H9 (cell line): ENCODE measurements at regions not wholly inside any gene's neighbourhood (a gene's known extent, or its start where the extent isn't known, plus 50 kb on each side); places are given as distances from the start of the nearest gene placed in this dataset.

Experiments used
- DNase-seq: peaks from one replicate; pipeline ENCODE4 v3.0.0-alpha.2; 2017
- H2AFZ ChIP-seq: one replicate; pipeline ENCODE4 v1.6.1; 2013; ENCODE audit warnings: mild to moderate bottlenecking, low read length, control low read depth, moderate library complexity
- H2AK5ac ChIP-seq: 2 replicates; pipeline ENCODE4 v1.6.1; 2013; ENCODE audit warnings: low read length, control low read depth, mixed read lengths; ENCODE audit not compliant: insufficient read length
- H2BK120ac ChIP-seq: one replicate; pipeline ENCODE4 v1.6.1; 2013; ENCODE audit warnings: low read depth, mild to moderate bottlenecking, low read length, control low read depth, inconsistent platforms; ENCODE audit not compliant: poor library complexity, severe bottlenecking
- H2BK12ac ChIP-seq: 2 replicates; pipeline ENCODE4 v1.6.1; 2013; ENCODE audit warnings: low read length, control low read depth, mixed read lengths, low read depth; ENCODE audit not compliant: insufficient read length
- H2BK15ac ChIP-seq: 2 replicates; pipeline ENCODE4 v1.6.1; 2013; ENCODE audit warnings: low read depth, low read length, control low read depth
- H2BK20ac ChIP-seq: one replicate; pipeline ENCODE4 v1.6.1; 2013; ENCODE audit warnings: low read depth, mild to moderate bottlenecking, low read length, control low read depth, inconsistent platforms; ENCODE audit not compliant: poor library complexity, severe bottlenecking
- H2BK5ac ChIP-seq: 2 replicates; pipeline ENCODE4 v1.6.1; 2013; ENCODE audit warnings: low read length, control low read depth, mixed read lengths; ENCODE audit not compliant: insufficient read length
- H3K14ac ChIP-seq: 2 replicates; pipeline ENCODE4 v1.6.1; 2013; ENCODE audit warnings: low read length, control low read depth; ENCODE audit not compliant: insufficient read depth
- H3K18ac ChIP-seq: 2 replicates; pipeline ENCODE4 v1.6.1; 2013; ENCODE audit warnings: low read depth, mild to moderate bottlenecking, mixed read lengths, low read length, control low read depth; ENCODE audit not compliant: insufficient read length
- H3K23ac ChIP-seq: 2 replicates; pipeline ENCODE4 v1.6.1; 2013; ENCODE audit warnings: low read length, control low read depth, mixed read lengths, low read depth; ENCODE audit not compliant: insufficient read length
- H3K23me2 ChIP-seq: 2 replicates; pipeline ENCODE4 v1.6.1; 2013; ENCODE audit warnings: low read depth, mild to moderate bottlenecking, mixed read lengths, low read length, control low read depth; ENCODE audit not compliant: insufficient read length, poor library complexity, severe bottlenecking
- H3K27ac ChIP-seq: 2 replicates; pipeline ENCODE4 v1.5.1; 2013; ENCODE audit warnings: low read length, control low read depth, mixed read lengths, low read depth; ENCODE audit not compliant: insufficient read length
- H3K27me3 ChIP-seq: 2 replicates; pipeline ENCODE4 v1.6.1; 2013; ENCODE audit warnings: low read length, control low read depth, inconsistent platforms; ENCODE audit not compliant: insufficient read depth
- H3K4ac ChIP-seq: 2 replicates; pipeline ENCODE4 v1.6.1; 2013; ENCODE audit warnings: low read depth, mild to moderate bottlenecking, control low read depth, inconsistent platforms, low read length, moderate library complexity
- H3K4me1 ChIP-seq: 2 replicates; pipeline ENCODE4 v1.6.1; 2013; ENCODE audit warnings: low read length, control low read depth, inconsistent platforms; ENCODE audit not compliant: insufficient read depth
- H3K4me2 ChIP-seq: 2 replicates; pipeline ENCODE4 v1.6.1; 2013; ENCODE audit warnings: low read length, control low read depth, mixed read lengths; ENCODE audit not compliant: insufficient read length, insufficient read depth
- H3K56ac ChIP-seq: 2 replicates; pipeline ENCODE4 v1.6.1; 2013; ENCODE audit warnings: low read depth, mild to moderate bottlenecking, mixed read lengths, low read length, control low read depth; ENCODE audit not compliant: insufficient read length
- H3K79me1 ChIP-seq: 2 replicates; pipeline ENCODE4 v1.6.1; 2013; ENCODE audit warnings: low read depth, mild to moderate bottlenecking, moderate library complexity, low read length, control low read depth, inconsistent platforms; ENCODE audit not compliant: insufficient read depth, poor library complexity, severe bottlenecking
- H3K79me2 ChIP-seq: 2 replicates; pipeline ENCODE4 v1.6.1; 2013; ENCODE audit warnings: low read length, control low read depth, inconsistent platforms; ENCODE audit not compliant: insufficient read depth
- H3K9ac ChIP-seq: 2 replicates; pipeline ENCODE4 v1.6.1; 2013; ENCODE audit warnings: low read length, control low read depth, mixed read lengths; ENCODE audit not compliant: insufficient read length; ENCODE audit errors: extremely low read depth
- H3K9me3 ChIP-seq: one replicate; pipeline ENCODE4 v1.6.1; 2013; ENCODE audit warnings: low read depth, low read length, inconsistent platforms; ENCODE audit not compliant: control insufficient read depth
- H3T11ph ChIP-seq: one replicate; pipeline ENCODE4 v1.6.1; 2013; ENCODE audit warnings: mild to moderate bottlenecking, low read length, control low read depth, inconsistent platforms
- H4K20me1 ChIP-seq: one replicate; pipeline ENCODE4 v1.6.1; 2013; ENCODE audit not compliant: control insufficient read depth, insufficient read length, insufficient read depth
- H4K5ac ChIP-seq: 2 replicates; pipeline ENCODE4 v1.6.1; 2013; ENCODE audit warnings: low read depth, mild to moderate bottlenecking, mixed read lengths, low read length, control low read depth; ENCODE audit not compliant: insufficient read length
- H4K8ac ChIP-seq: replicated peaks from 2 replicates; pipeline ENCODE4 v1.6.1; 2013; ENCODE audit warnings: low read length, control low read depth, mixed read lengths, low read depth; ENCODE audit not compliant: insufficient read length
- H4K91ac ChIP-seq: 2 replicates; pipeline ENCODE4 v1.6.1; 2013; ENCODE audit warnings: low read depth, mild to moderate bottlenecking, moderate library complexity, mixed read lengths, low read length, control low read depth; ENCODE audit not compliant: insufficient read length
- H3K27ac Mint-ChIP-seq, 3 experiments: 2 replicates in 2 of 3; 3 replicates in 1 of 3; pipeline ENCODE4 v1.8.0; 2020 to 2021; ENCODE audit warnings: mixed read lengths in 3 of 3, mild to moderate bottlenecking in 1 of 3, moderate library complexity in 1 of 3
- H3K27me3 Mint-ChIP-seq: 2 replicates; pipeline ENCODE4 v1.8.0; 2021; ENCODE audit warnings: low read depth, mild to moderate bottlenecking, moderate library complexity, mixed read lengths
- H3K36me3 Mint-ChIP-seq, 3 experiments: 2 replicates in 2 of 3; 3 replicates in 1 of 3; pipeline ENCODE4 v1.8.0; 2020 to 2021; ENCODE audit warnings: low read depth in 3 of 3, mixed read lengths in 3 of 3; ENCODE audit not compliant: insufficient read depth in 1 of 3
- H3K4me1 Mint-ChIP-seq, 2 experiments: 2 replicates each; pipeline ENCODE4 v1.8.0; 2020; ENCODE audit warnings: mixed read lengths in 2 of 2
- H3K4me3 Mint-ChIP-seq, 2 experiments: 2 replicates in 1 of 2; 3 replicates in 1 of 2; pipeline ENCODE4 v1.8.0; 2020 to 2021; ENCODE audit warnings: mild to moderate bottlenecking in 2 of 2, mixed read lengths in 2 of 2, moderate library complexity in 1 of 2
- H3K9me3 Mint-ChIP-seq, 2 experiments: 2 replicates in 1 of 2; 3 replicates in 1 of 2; pipeline ENCODE4 v1.8.0; 2020; ENCODE audit warnings: mild to moderate bottlenecking in 2 of 2, mixed read lengths in 2 of 2, moderate library complexity in 1 of 2
- CTCF ChIP-seq: fragments of 200-600 bp; sonication (generic); conservative IDR thresholded peaks from 3 replicates; pipeline ENCODE4 v1.8.0; 2021; ENCODE audit warnings: antibody characterized with exemption, mild to moderate bottlenecking
- WGBS: extraction: QIAGEN DNeasy Blood & Tissue Kit; methylation state at CpG from one replicate; pipeline ENCODE4 v1.1.7; 2013; ENCODE audit warnings: missing lambda C conversion rate, low lambda C conversion rate, mixed read lengths; ENCODE audit not compliant: insufficient read length; ENCODE audit errors: extremely low coverage; 5-methylcytosine and 5-hydroxymethylcytosine counted together

DNA sequence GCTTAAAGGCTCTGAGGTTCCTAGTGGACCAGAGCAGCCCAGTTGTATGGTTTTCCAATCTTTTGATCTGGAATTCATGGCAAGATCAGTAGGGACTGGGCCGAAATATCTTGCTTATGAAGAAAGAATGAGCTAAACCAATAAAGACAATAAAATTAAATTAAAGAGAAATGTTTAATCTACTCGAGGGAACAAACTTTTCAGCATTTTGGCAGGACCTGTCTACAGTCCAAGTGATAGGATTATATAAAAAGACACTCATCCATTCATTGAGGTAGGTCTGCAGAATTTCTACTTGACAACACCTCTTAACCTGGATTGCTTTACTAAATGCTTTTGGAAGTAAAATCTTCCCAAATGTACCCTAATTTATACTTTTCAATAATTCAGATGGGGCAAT lies 113.6 kb downstream of the AXIN2 start:
- no peak overlapping the region for H3K27ac Mint-ChIP-seq
- H2BK15ac ChIP-seq = no peak overlapping the region
- no peak overlapping the region for H3K4me2 ChIP-seq
- no CpG with 5 or more reads among the region's 2 CpGs for WGBS
- H4K20me1 ChIP-seq = no peaks in the 10 kb centered on the region
- H3K4me3 Mint-ChIP-seq = no peak overlapping the region
- H3K23ac ChIP-seq = no peak overlapping the region
- H3T11ph ChIP-seq = no peak overlapping the region
- no peak overlapping the region for H2AK5ac ChIP-seq
- no peak for DNase-seq
- no peaks in the 10 kb centered on the region for H3K9me3 ChIP-seq
- H3K14ac ChIP-seq = no peak overlapping the region
- no peak overlapping the region for H2BK5ac ChIP-seq
- no peak overlapping the region for H2AFZ ChIP-seq
- H2BK20ac ChIP-seq = no peak overlapping the region
- H3K23me2 ChIP-seq = no peaks in the 10 kb centered on the region
- H3K9me3 Mint-ChIP-seq = peaks cover 5 to 7% of the 10 kb centered on the region in 2 experiments; a peak in 3 of 5 replicates
- H3K36me3 Mint-ChIP-seq = peaks cover 4 to 9% (median 4%) of the 10 kb centered on the region in 3 experiments; a peak in 3 of 7 replicates
- no peak for TF ChIP-seq CTCF
- no peak overlapping the region for H3K56ac ChIP-seq
- H3K79me1 ChIP-seq = no peaks in the 10 kb centered on the region
- H2BK12ac ChIP-seq = no peak overlapping the region
- H3K27ac ChIP-seq = no peak overlapping the region
- no peaks in the 10 kb centered on the region for H3K4me1 ChIP-seq
- peaks cover 0 to 10% of the 10 kb centered on the region in 2 experiments; a peak in 2 of 4 replicates for H3K4me1 Mint-ChIP-seq
- H3K27me3 ChIP-seq = no peaks in the 10 kb centered on the region
- H4K8ac ChIP-seq = no peak overlapping the region
- H4K5ac ChIP-seq = no peak overlapping the region
- H3K18ac ChIP-seq = no peak overlapping the region
- H3K9ac ChIP-seq = no peak overlapping the region
- H4K91ac ChIP-seq = no peak overlapping the region
- peaks cover 3% of the 10 kb centered on the region for H3K27me3 Mint-ChIP-seq
- H3K4ac ChIP-seq = no peak overlapping the region
- H2BK120ac ChIP-seq = no peak overlapping the region
- no peaks in the 10 kb centered on the region for H3K79me2 ChIP-seq
